Fibroblast of skin of left biceps (primary cell): ENCODE measurements at regions not wholly inside any gene's neighbourhood (a gene's known extent, or its start where the extent isn't known, plus 50 kb on each side); places are given as distances from the start of the nearest gene placed in this dataset.

ENCODE experiments used
- DNase-seq, 2 experiments: peaks; one replicate each; pipeline ENCODE4 v3.0.0-alpha.2; 2013; ENCODE audit warnings: low read depth in 2 of 2

DNA sequence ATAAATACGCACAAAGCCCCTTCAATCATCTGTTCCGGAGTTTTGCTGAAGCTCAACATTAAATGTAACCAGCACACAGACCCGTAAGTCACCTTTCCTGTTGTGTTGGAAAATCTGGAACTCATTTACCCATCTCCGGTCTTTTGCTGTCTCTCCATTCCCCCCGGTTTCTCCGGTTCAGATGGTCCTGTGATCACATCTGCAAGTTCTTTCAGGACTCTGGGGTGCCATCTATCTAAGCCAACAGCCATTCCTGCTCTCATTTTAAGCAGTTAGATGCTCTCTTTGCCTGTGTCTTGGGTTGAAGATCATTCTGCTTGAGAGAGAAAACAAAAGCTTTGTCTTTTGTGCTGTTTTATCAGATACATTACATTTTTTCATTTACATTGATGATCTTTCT lies 91.7 kb upstream of the TGIF1 start:
- no peak for DNase-seq

DNA sequence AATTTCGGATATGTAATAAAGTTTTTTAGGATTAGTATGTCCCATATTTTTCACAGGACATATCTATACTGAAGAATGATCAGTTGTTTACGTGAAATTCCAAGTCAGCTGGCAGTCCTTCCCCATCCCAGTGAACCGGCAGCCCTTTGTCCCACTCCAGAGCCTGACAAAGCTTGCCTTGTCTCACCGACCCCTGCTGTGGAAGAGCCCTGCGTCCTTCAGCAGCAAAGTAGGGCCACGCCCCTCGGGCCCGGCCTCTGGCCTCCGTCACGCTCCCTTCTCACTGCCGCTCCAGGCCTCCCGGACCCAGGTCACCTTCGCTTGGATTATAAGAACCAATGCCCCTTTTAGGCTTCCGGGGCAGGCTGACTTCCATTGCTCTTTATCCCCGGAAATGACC lies 89.8 kb upstream of the TGIF1 start:
- no peak for DNase-seq

DNA sequence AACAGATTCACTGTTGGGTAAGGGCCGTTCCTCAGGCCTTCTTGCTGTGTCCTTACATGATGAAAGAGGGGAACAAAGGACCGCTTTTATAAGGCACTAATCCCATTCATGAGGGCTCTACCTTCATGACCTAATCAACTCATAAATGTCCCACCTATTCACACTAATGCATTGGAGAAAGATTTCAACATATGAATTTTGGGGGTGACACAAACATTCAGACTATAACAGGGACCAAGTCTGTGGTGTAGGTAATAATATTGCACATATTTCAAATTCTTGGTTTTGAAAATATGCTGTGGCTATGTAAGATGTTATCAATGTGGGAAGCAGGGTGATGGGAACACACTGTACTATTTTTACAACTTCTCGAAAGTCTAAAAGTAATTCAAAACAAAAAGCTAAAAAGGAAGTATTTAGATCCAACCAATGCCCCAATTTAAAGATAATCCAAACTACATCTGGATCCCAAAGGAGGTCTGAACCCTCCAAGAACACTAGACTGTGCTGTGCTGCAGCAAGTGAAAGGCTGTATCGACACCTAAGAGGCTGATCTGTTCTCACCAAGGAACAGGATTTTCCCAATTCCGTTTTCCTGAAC lies 82.4 kb upstream of the TGIF1 start:
- DNase-seq: peak; percentile 28 to 37

DNA sequence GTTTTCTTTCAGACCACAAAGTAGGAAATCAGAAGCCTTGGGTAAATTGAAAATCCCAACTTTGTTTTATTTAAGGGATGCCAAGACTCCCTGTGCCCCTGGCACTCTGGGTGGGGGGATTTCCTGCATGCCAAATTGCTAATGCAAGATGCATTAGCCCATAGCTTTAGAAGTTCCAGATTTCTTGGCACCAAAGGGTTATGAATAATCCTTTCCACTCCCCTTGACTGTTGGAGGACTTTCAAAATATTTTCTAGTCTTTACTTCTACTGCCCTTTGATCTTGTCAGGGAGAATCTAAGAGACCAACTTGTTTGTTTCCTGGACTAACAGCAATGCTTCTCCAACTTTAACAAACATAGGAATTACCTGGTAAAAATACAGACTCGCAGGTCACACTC lies 81.8 kb upstream of the TGIF1 start:
- DNase-seq: peak; percentile 46 to 56

DNA sequence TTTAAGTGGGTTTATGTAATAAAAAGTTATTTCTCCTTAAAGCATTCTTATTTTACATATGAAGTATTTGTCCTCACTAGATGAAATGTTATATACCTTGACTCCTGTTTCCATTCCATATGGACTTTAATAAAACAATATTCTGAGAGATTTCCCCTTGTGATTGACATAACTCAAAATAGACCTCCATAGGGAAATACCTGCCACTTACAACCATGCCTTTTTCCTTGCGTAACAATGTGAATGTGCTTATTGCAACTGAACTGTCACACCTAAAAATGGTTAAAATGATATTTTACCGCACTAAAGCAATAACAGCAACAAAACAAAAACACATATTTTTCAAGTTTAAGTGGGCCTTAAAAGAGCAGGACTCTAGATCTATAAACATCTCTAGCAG lies 70.3 kb upstream of the TGIF1 start:
- no peak for DNase-seq

DNA sequence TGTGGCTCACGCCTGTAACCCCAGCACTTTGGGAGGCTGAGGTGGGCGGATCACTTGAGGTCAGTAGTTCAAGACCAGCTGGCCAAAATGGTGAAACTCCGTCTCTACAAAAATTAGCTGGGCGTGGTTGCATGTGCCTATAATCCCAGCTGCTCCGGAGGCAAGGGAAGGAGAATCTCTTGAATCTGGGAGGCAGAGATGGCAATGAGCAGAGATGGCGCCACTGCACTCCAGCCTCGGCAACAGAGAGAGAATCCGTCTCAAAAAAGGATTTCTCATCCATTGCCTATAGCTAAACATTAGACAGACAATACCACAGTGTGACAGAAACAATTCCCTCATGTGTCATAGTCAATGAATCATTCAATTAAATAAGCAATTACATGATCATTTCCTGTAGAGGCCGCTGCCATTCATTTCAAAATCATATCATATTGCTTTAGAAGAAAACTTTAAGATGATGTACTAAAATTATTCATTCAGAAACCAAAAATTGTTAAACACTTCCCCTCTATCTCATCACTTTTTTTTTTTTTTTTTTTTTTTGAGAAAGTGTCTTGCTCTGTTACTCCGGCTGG lies 69.5 kb upstream of the TGIF1 start:
- DNase-seq: no peak

GRCh38 chr18:3383381-3383915 lies 66.5 kb upstream of the TGIF1 start:
- no peak for DNase-seq

DNA sequence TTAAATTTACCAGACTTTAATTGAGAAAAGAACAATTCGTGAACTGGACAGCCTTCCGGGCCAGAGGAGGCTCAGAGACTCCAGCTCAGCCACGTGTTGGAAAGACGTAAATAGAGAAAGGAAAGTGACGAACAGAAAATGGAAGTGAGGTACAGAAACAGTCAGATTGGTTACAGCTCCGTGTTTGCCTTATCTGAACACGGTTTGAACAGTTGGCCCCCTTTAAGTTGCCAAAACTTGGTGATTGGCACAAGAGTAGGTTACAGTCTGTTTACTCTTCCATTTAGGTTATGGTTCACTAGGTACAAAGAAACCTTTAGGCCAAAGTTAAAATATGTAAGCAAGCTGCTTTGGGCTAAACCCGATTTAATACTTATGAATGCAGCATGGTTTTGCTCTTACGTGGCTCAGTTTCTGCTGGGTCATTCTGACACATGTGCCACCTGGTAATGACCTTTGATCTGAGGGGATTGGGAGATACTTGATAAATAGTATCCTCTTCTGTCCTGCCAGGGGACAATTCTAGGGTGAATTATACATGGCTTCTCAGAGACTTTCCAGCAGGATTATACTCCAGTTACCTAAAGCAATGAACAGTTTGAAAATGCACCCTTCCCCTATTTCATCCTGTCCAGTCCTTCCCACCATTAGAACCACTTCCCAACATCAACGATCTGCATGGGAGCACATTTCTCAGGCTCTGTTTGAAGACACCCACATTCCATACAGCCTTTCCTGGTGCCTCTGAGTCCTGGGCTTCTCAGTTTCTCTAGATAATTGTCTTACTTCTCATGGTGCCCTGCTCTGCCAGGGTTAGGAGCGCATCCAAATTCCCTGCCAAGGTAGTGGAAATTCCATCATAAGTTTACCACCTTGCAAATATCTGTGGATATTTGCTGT lies 65.1 kb upstream of the TGIF1 start:
- DNase-seq: no peak

- DNase-seq: no peak
These were observed 61.6 kb upstream of the TGIF1 start for GRCh38 chr18:3388323-3388722.

DNA sequence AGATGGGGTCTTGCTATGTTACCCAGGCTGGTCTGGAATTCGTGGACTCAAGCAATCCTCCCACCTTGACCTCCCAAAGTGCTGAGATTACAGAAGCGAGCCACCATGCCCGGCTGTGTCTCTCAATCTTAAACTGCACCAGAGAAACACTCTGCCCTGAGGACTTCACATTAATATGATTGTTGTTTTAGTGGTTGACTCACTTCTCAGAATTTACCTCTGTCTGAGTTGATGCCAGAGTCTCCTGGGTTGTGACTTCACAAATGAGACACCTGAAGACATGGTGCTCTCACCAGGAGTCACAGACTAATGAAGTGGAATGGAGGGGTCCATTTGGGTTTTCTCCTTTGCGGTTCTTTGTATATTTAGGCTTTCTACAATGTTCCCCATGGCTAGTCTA lies 61.0 kb upstream of the TGIF1 start:
- no peak for DNase-seq

- no peak for DNase-seq
These were observed 60.0 kb upstream of the TGIF1 start for GRCh38 chr18:3389977-3390376.

DNA sequence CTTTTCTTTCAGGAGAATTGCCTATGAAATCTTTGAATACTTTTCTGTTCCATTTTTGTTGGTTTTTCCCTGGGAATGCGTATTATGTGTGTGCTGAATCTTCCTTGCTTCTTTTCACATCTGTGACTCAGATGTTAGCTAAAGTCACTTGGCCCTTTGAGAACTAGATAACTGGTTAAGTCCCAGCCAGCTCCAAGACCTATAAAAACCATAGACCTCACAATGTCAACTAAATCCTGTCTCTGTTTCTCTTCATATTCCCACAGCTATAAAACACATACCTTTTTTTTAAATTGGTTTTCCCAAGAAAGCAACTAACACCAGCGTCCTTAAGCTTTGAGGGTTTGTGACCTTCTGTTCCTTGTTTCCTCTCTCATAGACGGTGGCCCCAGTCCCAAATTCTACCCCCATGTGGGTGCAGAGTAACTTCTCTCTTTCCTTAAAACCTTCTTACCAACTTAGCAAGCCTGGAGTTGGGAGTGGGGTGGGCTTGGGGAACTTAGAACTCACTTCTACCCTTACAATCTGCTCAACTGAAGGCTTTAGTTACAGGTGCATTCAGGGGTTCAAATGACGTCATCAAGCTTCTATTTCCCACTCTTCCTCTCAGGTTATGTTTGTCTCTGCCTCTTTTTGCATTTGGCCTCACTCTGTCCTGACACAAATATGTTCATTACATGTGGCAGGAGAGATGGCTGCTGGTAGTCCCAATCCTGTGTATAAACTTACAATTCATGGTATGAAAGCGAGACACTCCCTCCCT lies 58.1 kb upstream of the TGIF1 start:
- no peak for DNase-seq

DNA sequence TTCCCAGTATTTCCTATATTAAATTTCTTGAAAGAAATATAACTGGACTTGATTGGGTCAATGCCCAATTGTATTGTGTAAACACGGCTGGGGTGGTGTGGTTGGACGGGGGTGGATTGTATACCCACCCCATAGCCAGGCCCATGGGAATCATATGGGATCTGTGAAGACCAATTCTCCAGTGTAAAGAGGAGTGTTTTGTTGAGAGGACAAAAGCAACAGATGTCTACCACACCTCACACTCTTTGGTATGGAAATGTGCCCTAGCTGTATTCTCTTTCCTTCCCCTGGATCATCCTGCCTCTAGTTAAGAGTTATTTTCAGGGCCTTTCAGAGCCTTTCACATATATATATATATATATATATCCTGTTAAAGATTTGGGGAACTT lies 57.5 kb upstream of the TGIF1 start:
- no peak for DNase-seq

- DNase-seq: no peak
These were observed 55.3 kb upstream of the TGIF1 start for GRCh38 chr18:3394648-3395047.

- no peak for DNase-seq
These were observed 54.5 kb upstream of the TGIF1 start for GRCh38 chr18:3395466-3395865.

DNA sequence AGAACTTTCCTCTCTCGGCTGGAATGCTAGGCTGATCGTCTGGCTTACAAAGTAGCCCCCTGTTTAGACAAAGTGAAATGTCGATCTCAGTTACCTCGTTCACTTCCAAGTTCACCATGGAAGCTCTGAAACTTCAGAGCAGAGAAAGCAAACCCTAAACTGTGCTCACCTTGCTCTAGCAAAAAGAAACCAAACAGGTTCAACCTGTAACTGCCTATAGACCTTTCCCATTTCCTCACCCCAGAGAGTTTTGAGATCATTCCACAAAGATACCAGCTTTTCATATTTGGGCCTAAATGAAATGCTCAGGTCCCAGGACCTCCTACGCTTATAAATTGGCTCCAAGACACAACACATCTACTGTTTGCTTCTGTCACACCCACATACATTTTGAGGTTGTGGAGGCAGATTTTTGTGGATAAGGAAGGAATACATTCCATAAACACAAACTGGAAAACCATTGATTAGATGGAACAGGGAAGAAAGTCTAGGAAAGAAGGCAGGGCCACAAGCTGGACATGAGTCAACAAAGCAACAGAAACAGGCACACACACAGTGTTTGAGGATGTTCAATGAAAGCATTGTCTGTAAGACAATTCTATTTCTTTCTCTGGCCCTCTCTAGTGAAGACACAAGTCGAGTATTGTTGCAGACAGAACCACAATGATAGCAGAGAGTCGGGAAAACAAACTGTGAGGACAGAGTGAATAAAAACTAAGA lies 52.8 kb upstream of the TGIF1 start:
- no peak for DNase-seq

- DNase-seq: no peak
These were observed 52.2 kb upstream of the TGIF1 start for GRCh38 chr18:3397786-3398185.
